ENCODE measurements at regions not wholly inside any gene's neighbourhood (a gene's known extent, or its start where the extent isn't known, plus 50 kb on each side); places are given as distances from the start of the nearest gene placed in this dataset.

- DNase-seq = no peak
Measured at GRCh38 chr1:81032374-81032773, 768.4 kb upstream of the ADGRL2 start.

GRCh38 chr1:81030441-81030840, 770.3 kb upstream of the ADGRL2 start:
- DNase-seq = no peak

GRCh38 chr1:81029266-81029665, 771.5 kb upstream of the ADGRL2 start:
- no peak for DNase-seq

GRCh38 chr1:81023187-81023724, 777.5 kb upstream of the ADGRL2 start:
- no peak for DNase-seq

- no peak for DNase-seq
Measured at GRCh38 chr1:81021134-81021533, 779.6 kb upstream of the ADGRL2 start.

- no peak for DNase-seq
Measured at GRCh38 chr1:81020506-81020905, 780.2 kb upstream of the ADGRL2 start.

GRCh38 chr1:81010126-81010525, 790.6 kb upstream of the ADGRL2 start:
- no peak for DNase-seq

GRCh38 chr1:81008293-81008692, 792.4 kb upstream of the ADGRL2 start:
- DNase-seq = no peak

GRCh38 chr1:81007024-81007423, 793.7 kb upstream of the ADGRL2 start:
- DNase-seq = no peak

GRCh38 chr1:81006502-81006901, 794.2 kb upstream of the ADGRL2 start:
- DNase-seq = no peak

GRCh38 chr1:81004011-81004410, 796.7 kb upstream of the ADGRL2 start:
- DNase-seq = peak; percentile 55

- no peak for DNase-seq
Measured at GRCh38 chr1:80994934-80995333, 805.8 kb upstream of the ADGRL2 start.

- no peak for DNase-seq
Measured at GRCh38 chr1:80994038-80994437, 806.7 kb upstream of the ADGRL2 start.

- DNase-seq = peak; percentile 2
Measured at GRCh38 chr1:80993154-80993980, 807.4 kb upstream of the ADGRL2 start.

GRCh38 chr1:80989455-80989854, 811.3 kb upstream of the ADGRL2 start:
- DNase-seq = no peak

- no peak for DNase-seq
Measured at GRCh38 chr1:80988926-80989325, 811.8 kb upstream of the ADGRL2 start.

- no peak for DNase-seq
Measured at GRCh38 chr1:80987824-80988223, 812.9 kb upstream of the ADGRL2 start.

- no peak for DNase-seq
Measured at GRCh38 chr1:80987106-80987505, 813.6 kb upstream of the ADGRL2 start.

- DNase-seq = no peak
Measured at GRCh38 chr1:80982831-80983230, 817.9 kb upstream of the ADGRL2 start.

- no peak for DNase-seq
Measured at GRCh38 chr1:80973101-80973500, 827.6 kb upstream of the ADGRL2 start.

- no peak for DNase-seq
Measured at GRCh38 chr1:80966266-80966665, 834.5 kb upstream of the ADGRL2 start.

- DNase-seq = no peak
Measured at GRCh38 chr1:80962564-80962963, 838.2 kb upstream of the ADGRL2 start.

- no peak for DNase-seq
Measured at GRCh38 chr1:80961464-80962190, 839.1 kb upstream of the ADGRL2 start.

- DNase-seq = no peak
Measured at GRCh38 chr1:80933346-80933745, 867.4 kb upstream of the ADGRL2 start.
